Stimulated activated effector memory CD8-positive, alpha-beta T cell treated with anti-CD3 and anti-CD28 coated beads, Interleukin-12 subunit alpha, Interleukin-12 subunit beta, amount 100 ng/mL, for 72 hours (primary cell): ENCODE measurements at regions not wholly inside any gene's neighbourhood (a gene's known extent, or its start where the extent isn't known, plus 50 kb on each side); places are given as distances from the start of the nearest gene placed in this dataset.

Experiments used
- ATAC-seq: fragments of 150-1000 bp; cut with Tn5 transposase; 2 replicates; pipeline ENCODE4 v1.10.0; 2021
- DNase-seq, 2 donors: peaks; one replicate each; pipeline ENCODE4 v3.0.0; 2021 to 2022; ENCODE audit warnings: low spot score in 2 of 2
- H3K27ac Mint-ChIP-seq: one replicate; pipeline ENCODE4 v1.8.0; 2022; ENCODE audit warnings: mild to moderate bottlenecking, mixed read lengths
- H3K36me3 Mint-ChIP-seq: one replicate; pipeline ENCODE4 v1.8.0; 2022; ENCODE audit warnings: mild to moderate bottlenecking, mixed read lengths
- H3K4me1 Mint-ChIP-seq: one replicate; pipeline ENCODE4 v1.8.0; 2022; ENCODE audit warnings: mixed read lengths
- H3K4me3 Mint-ChIP-seq: one replicate; pipeline ENCODE4 v1.8.0; 2022; ENCODE audit warnings: mild to moderate bottlenecking, mixed read lengths
- H3K9me3 Mint-ChIP-seq: one replicate; pipeline ENCODE4 v1.8.0; 2022; ENCODE audit warnings: mixed read lengths

GRCh38 chr5:174243904-174244303 is 198.4 kb downstream of the NSG2 start:
- H3K27ac Mint-ChIP-seq = no peak overlapping the region
- H3K9me3 Mint-ChIP-seq = peaks cover 16% of the 10 kb centered on the region
- no peaks in the 10 kb centered on the region for H3K36me3 Mint-ChIP-seq
- ATAC-seq (no peak), DNase-seq (no peak)
- no peaks in the 10 kb centered on the region for H3K4me1 Mint-ChIP-seq
- no peak overlapping the region for H3K4me3 Mint-ChIP-seq

- ATAC-seq = no peak
- no peak overlapping the region for H3K4me3 Mint-ChIP-seq
- H3K36me3 Mint-ChIP-seq = no peaks in the 10 kb centered on the region
- DNase-seq = no peak
- H3K4me1 Mint-ChIP-seq = no peaks in the 10 kb centered on the region
- no peak overlapping the region for H3K27ac Mint-ChIP-seq
- peaks cover 11% of the 10 kb centered on the region for H3K9me3 Mint-ChIP-seq
Measured at GRCh38 chr5:174245516-174246075, 200.1 kb downstream of the NSG2 start.

- no peak overlapping the region for H3K27ac Mint-ChIP-seq
Measured at GRCh38 chr5:174246743-174247142, 201.2 kb downstream of the NSG2 start.

GRCh38 chr5:174247301-174247700 is 201.8 kb downstream of the NSG2 start:
- H3K36me3 Mint-ChIP-seq = no peaks in the 10 kb centered on the region
- ATAC-seq (no peak), DNase-seq (no peak)
- no peak overlapping the region for H3K4me3 Mint-ChIP-seq
- H3K9me3 Mint-ChIP-seq = peaks cover 11% of the 10 kb centered on the region
- H3K4me1 Mint-ChIP-seq = no peaks in the 10 kb centered on the region
- no peak overlapping the region for H3K27ac Mint-ChIP-seq

More at GRCh38 chr5:174246743-174247142, 201.2 kb downstream of the NSG2 start:
- peaks cover 11% of the 10 kb centered on the region for H3K9me3 Mint-ChIP-seq
- no peaks in the 10 kb centered on the region for H3K4me1 Mint-ChIP-seq
- DNase-seq (no peak), ATAC-seq (no peak)
- no peaks in the 10 kb centered on the region for H3K36me3 Mint-ChIP-seq
- H3K4me3 Mint-ChIP-seq = no peak overlapping the region

- Mint-ChIP-seq H3K27ac (no peak overlapping the region), H3K4me3 (no peak overlapping the region), H3K9me3 (peaks cover 7% of the 10 kb centered on the region), H3K4me1 (no peaks in the 10 kb centered on the region), H3K36me3 (no peaks in the 10 kb centered on the region)
- DNase-seq (no peak), ATAC-seq (no peak)
Measured at GRCh38 chr5:174251305-174252000, 205.9 kb downstream of the NSG2 start.

- Mint-ChIP-seq H3K36me3 (no peaks in the 10 kb centered on the region), H3K27ac (no peak overlapping the region), H3K4me1 (no peaks in the 10 kb centered on the region), H3K4me3 (no peak overlapping the region), H3K9me3 (peaks cover 7% of the 10 kb centered on the region)
- DNase-seq = no peak
- no peak for ATAC-seq
Measured at GRCh38 chr5:174252121-174252520, 206.6 kb downstream of the NSG2 start.

GRCh38 chr5:174259696-174260420 is 214.4 kb downstream of the NSG2 start:
- no peaks in the 10 kb centered on the region for H3K4me1 Mint-ChIP-seq
- no peak overlapping the region for H3K4me3 Mint-ChIP-seq
- ATAC-seq (no peak), DNase-seq (no peak)
- H3K36me3 Mint-ChIP-seq = no peaks in the 10 kb centered on the region
- H3K9me3 Mint-ChIP-seq = no peaks in the 10 kb centered on the region
- H3K27ac Mint-ChIP-seq = no peak overlapping the region

GRCh38 chr5:174271316-174271715 is 225.8 kb downstream of the NSG2 start:
- Mint-ChIP-seq H3K36me3 (no peaks in the 10 kb centered on the region), H3K9me3 (peaks cover 6% of the 10 kb centered on the region)

GRCh38 chr5:174272671-174273070 is 227.2 kb downstream of the NSG2 start:
- Mint-ChIP-seq H3K27ac (no peak overlapping the region), H3K4me1 (no peaks in the 10 kb centered on the region), H3K4me3 (no peak overlapping the region), H3K9me3 (peaks cover 6% of the 10 kb centered on the region), H3K36me3 (no peaks in the 10 kb centered on the region)
- no peak for ATAC-seq
- no peak for DNase-seq

More at GRCh38 chr5:174271316-174271715, 225.8 kb downstream of the NSG2 start:
- no peaks in the 10 kb centered on the region for H3K4me1 Mint-ChIP-seq
- DNase-seq (no peak), ATAC-seq (no peak)
- H3K27ac Mint-ChIP-seq = no peak overlapping the region
- no peak overlapping the region for H3K4me3 Mint-ChIP-seq

GRCh38 chr5:174273325-174273724 is 227.8 kb downstream of the NSG2 start:
- H3K4me1 Mint-ChIP-seq = no peaks in the 10 kb centered on the region
- ATAC-seq (no peak), DNase-seq (no peak)
- no peak overlapping the region for H3K27ac Mint-ChIP-seq
- no peak overlapping the region for H3K4me3 Mint-ChIP-seq
- H3K36me3 Mint-ChIP-seq = no peaks in the 10 kb centered on the region
- peaks cover 6% of the 10 kb centered on the region for H3K9me3 Mint-ChIP-seq

- no peak overlapping the region for H3K4me3 Mint-ChIP-seq
- ATAC-seq (no peak), DNase-seq (no peak)
- no peaks in the 10 kb centered on the region for H3K4me1 Mint-ChIP-seq
- peaks cover 2% of the 10 kb centered on the region for H3K9me3 Mint-ChIP-seq
- no peaks in the 10 kb centered on the region for H3K36me3 Mint-ChIP-seq
- H3K27ac Mint-ChIP-seq = no peak overlapping the region
Measured at GRCh38 chr5:174275959-174276358, 230.5 kb downstream of the NSG2 start.

GRCh38 chr5:174281089-174281760 is 235.7 kb downstream of the NSG2 start:
- H3K27ac Mint-ChIP-seq = no peak overlapping the region
- no peaks in the 10 kb centered on the region for H3K4me1 Mint-ChIP-seq
- no peak overlapping the region for H3K4me3 Mint-ChIP-seq
- ATAC-seq = no peak
- H3K9me3 Mint-ChIP-seq = peaks cover 3% of the 10 kb centered on the region
- no peak for DNase-seq
- no peaks in the 10 kb centered on the region for H3K36me3 Mint-ChIP-seq

GRCh38 chr5:174281855-174282254 is 236.3 kb downstream of the NSG2 start:
- H3K27ac Mint-ChIP-seq = no peak overlapping the region
- H3K4me1 Mint-ChIP-seq = no peaks in the 10 kb centered on the region
- no peaks in the 10 kb centered on the region for H3K36me3 Mint-ChIP-seq
- no peak for DNase-seq
- peaks cover 3% of the 10 kb centered on the region for H3K9me3 Mint-ChIP-seq
- ATAC-seq = no peak
- H3K4me3 Mint-ChIP-seq = no peak overlapping the region

- no peak overlapping the region for H3K4me3 Mint-ChIP-seq
- ATAC-seq = no peak
Measured at GRCh38 chr5:174282391-174282790, 236.9 kb downstream of the NSG2 start.

GRCh38 chr5:174283211-174284005 is 237.9 kb downstream of the NSG2 start:
- no peak for DNase-seq
- Mint-ChIP-seq H3K4me1 (no peaks in the 10 kb centered on the region), H3K36me3 (no peaks in the 10 kb centered on the region), H3K9me3 (peaks cover 3% of the 10 kb centered on the region), H3K27ac (no peak overlapping the region), H3K4me3 (no peak overlapping the region)
- no peak for ATAC-seq

More at GRCh38 chr5:174282391-174282790, 236.9 kb downstream of the NSG2 start:
- H3K36me3 Mint-ChIP-seq = no peaks in the 10 kb centered on the region
- H3K27ac Mint-ChIP-seq = no peak overlapping the region
- H3K4me1 Mint-ChIP-seq = no peaks in the 10 kb centered on the region
- no peak for DNase-seq
- H3K9me3 Mint-ChIP-seq = peaks cover 3% of the 10 kb centered on the region
